ENCODE measurements at regions not wholly inside any gene's neighbourhood (a gene's known extent, or its start where the extent isn't known, plus 50 kb on each side); places are given as distances from the start of the nearest gene placed in this dataset.

DNA sequence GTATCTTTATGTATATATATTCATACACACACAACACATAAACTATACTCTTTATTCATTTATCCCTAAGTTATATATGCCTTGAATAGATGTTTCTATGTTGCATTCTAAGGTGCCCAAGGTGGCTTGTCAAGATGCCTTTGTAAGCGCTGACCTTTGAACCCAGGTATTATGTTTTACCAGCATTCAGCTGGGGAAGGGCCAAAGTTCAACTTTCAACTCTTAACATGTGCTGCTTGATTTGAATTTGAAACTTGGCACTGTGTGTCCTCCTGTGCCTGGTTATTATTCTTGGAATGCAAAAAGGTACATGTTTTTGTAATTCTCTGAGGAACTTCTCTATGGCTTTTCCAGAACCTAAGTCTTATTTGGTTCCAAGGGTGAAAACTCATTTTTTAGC lies 146.5 kb downstream of the EDN1 start:
- TF ChIP-seq, protein P1, sequence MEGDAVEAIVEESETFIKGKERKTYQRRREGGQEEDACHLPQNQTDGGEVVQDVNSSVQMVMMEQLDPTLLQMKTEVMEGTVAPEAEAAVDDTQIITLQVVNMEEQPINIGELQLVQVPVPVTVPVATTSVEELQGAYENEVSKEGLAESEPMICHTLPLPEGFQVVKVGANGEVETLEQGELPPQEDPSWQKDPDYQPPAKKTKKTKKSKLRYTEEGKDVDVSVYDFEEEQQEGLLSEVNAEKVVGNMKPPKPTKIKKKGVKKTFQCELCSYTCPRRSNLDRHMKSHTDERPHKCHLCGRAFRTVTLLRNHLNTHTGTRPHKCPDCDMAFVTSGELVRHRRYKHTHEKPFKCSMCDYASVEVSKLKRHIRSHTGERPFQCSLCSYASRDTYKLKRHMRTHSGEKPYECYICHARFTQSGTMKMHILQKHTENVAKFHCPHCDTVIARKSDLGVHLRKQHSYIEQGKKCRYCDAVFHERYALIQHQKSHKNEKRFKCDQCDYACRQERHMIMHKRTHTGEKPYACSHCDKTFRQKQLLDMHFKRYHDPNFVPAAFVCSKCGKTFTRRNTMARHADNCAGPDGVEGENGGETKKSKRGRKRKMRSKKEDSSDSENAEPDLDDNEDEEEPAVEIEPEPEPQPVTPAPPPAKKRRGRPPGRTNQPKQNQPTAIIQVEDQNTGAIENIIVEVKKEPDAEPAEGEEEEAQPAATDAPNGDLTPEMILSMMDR (optimal IDR thresholded peaks at IDR 0.05 in 1 of 3, IDR thresholded peaks at IDR 0.05 in 1 of 3, conservative IDR thresholded peaks at IDR 0.05 in 1 of 3; ENCODE audit: extremely low read depth in 1 of 3, insufficient read depth in 2 of 3, low read length in 3 of 3), result no peak
- TF ChIP-seq EZH2 (IDR thresholded peaks at IDR 0.05; ENCODE audit: low read length), result no peak
